Brain microvascular endothelial cell (primary cell): ENCODE measurements at regions not wholly inside any gene's neighbourhood (a gene's known extent, or its start where the extent isn't known, plus 50 kb on each side); places are given as distances from the start of the nearest gene placed in this dataset.

Source experiments
- DNase-seq: peaks from one replicate; pipeline ENCODE4 v3.0.0-alpha.2; 2020
- H3K27ac ChIP-seq: fragments of 250-450 bp; sonication (Bioruptor Pico); 2 replicates; pipeline ENCODE4 v1.5.1; 2020; ENCODE audit warnings: mild to moderate bottlenecking, moderate library complexity
- H3K27me3 ChIP-seq: fragments of 250-450 bp; sonication (Bioruptor Pico); replicated peaks from 2 replicates; pipeline ENCODE4 v1.5.1; 2020; ENCODE audit warnings: mild to moderate bottlenecking
- H3K36me3 ChIP-seq: fragments of 250-450 bp; sonication (Bioruptor Pico); replicated peaks from 2 replicates; pipeline ENCODE4 v1.5.1; 2020; ENCODE audit warnings: mild to moderate bottlenecking
- H3K4me3 ChIP-seq: 2 replicates; pipeline ENCODE4 v1.5.1; 2011; ENCODE audit warnings: low read depth, mild to moderate bottlenecking, control low read depth, low read length, moderate library complexity
- in situ Hi-C: cut with HindIII; loops from 2 replicates; pipeline ENCODE4 v1.10.0; 2017; ENCODE audit warnings: low sequenced_read_pairs, low pct_ligation_motif_present
- TF ChIP-seq, protein P1 (sequence below): IDR thresholded peaks from 2 replicates; pipeline ENCODE4 v1.5.1; 2011; ENCODE audit warnings: low read depth, mild to moderate bottlenecking, moderate library complexity, low read length, control low read depth, inconsistent platforms; ENCODE audit errors: missing control alignments

DNA sequence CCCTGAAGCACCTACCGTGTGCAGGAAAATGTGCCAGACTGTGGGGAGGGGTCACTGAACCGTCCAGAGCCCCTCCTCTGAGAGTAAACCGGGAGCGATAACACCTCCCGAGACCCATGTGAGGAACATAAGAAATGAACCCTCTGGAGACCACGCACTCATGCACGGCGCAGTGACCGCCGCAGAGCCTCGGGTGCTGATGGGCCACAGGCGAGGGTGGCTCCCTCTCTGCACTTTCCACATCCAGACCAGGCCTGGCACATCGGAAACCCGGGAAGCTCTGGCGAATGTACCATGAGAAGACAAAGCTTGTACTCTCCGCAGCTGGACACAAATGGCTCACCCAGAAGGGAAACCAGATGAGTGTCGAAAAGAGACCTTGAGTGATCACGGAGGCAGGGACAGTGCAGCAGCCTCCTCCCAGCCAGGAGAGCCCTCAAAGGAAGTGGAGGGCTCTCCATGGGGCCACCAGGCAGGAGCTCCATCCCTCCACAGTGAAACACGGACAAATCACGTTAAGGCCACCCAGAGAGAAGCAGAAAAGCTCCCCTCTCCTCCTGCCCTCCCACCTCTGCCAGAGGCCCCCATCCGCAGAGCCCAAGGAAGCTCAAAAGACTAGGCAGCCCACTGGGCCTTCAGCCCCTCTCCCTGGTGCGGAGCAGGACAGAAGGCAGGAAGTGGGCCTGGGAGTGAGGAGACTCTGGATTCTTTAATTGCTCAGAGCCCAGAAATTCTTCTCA, 178.1 kb upstream of the PPP2R2D start:
- no peak overlapping the region for H3K27ac ChIP-seq
- no peaks in the 10 kb centered on the region for H3K27me3 ChIP-seq
- no peak for DNase-seq
- in situ Hi-C loops: no loop called here
- H3K36me3 ChIP-seq: no peaks in the 10 kb centered on the region
- H3K4me3 ChIP-seq: no peak overlapping the region
- TF ChIP-seq, protein P1, sequence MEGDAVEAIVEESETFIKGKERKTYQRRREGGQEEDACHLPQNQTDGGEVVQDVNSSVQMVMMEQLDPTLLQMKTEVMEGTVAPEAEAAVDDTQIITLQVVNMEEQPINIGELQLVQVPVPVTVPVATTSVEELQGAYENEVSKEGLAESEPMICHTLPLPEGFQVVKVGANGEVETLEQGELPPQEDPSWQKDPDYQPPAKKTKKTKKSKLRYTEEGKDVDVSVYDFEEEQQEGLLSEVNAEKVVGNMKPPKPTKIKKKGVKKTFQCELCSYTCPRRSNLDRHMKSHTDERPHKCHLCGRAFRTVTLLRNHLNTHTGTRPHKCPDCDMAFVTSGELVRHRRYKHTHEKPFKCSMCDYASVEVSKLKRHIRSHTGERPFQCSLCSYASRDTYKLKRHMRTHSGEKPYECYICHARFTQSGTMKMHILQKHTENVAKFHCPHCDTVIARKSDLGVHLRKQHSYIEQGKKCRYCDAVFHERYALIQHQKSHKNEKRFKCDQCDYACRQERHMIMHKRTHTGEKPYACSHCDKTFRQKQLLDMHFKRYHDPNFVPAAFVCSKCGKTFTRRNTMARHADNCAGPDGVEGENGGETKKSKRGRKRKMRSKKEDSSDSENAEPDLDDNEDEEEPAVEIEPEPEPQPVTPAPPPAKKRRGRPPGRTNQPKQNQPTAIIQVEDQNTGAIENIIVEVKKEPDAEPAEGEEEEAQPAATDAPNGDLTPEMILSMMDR: no peak

DNA sequence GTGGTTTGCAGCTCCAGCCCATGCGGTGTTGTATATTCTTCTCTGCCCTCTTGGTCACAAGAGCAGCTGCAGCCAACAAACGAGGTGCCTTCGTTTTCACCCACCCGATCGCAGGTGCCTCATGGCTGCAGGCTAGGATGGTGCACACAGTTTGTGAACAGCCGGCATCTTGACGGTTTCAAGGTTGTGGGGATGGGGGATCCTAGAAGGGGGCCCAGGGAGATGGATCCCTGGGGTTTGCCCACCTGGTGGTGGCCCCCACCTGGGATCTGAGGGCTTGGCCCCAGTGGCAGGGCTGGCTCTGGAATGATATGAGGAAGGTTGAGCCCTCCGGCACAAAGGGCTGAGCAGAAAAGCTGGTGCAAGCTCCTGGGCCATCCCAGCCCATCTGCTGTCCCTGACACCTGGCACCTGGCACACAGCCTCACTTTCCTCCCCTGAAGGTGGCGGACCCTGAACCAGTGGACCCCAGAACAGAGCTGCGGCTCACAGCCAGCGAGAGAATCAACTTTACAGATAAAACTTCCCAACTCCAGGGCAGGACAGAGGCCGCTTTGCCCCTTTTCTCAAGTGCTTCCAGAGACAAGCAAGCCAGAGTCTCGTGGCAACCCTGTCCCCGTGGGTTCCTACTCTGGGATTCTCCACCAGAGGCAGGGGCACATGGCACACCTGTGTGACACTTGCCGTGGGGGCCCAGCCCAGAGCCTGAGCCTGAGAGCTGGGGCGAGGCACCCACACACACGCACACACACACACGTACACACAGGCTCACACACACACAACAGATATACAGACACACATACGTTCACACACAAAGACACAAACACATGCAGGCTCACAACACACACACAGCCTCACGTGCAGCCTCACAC, 177.3 kb upstream of the PPP2R2D start:
- TF ChIP-seq, protein P1: no peak
- in situ Hi-C loops: no loop called here
- no peaks in the 10 kb centered on the region for H3K27me3 ChIP-seq

DNA sequence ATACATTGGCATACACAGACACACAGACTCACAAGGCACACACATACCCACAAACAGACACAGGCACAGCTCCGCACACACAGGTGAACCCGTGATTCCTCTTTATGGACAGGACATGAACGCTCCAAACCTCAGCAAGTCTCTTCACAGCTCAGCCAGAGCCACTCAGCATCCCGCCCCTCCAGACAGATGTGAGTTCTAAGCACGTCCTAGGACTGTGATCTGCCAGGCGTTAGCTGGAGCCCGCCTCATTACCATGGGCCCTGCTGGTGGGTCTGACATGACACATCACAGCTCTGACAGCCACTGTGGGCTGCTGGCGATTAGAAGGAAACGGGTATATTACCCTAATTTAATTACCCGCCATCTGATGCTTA, 176.7 kb upstream of the PPP2R2D start:
- H3K4me3 ChIP-seq: no peak overlapping the region
- DNase-seq: no peak
- in situ Hi-C loops: no loop called here
- TF ChIP-seq, protein P1: no peak
- no peaks in the 10 kb centered on the region for H3K27me3 ChIP-seq
- H3K36me3 ChIP-seq: no peaks in the 10 kb centered on the region
- no peak overlapping the region for H3K27ac ChIP-seq

More for the DNA sequence above, 177.3 kb upstream of the PPP2R2D start:
- H3K4me3 ChIP-seq: no peak overlapping the region
- no peak overlapping the region for H3K27ac ChIP-seq
- H3K36me3 ChIP-seq: no peaks in the 10 kb centered on the region
- DNase-seq: no peak

DNA sequence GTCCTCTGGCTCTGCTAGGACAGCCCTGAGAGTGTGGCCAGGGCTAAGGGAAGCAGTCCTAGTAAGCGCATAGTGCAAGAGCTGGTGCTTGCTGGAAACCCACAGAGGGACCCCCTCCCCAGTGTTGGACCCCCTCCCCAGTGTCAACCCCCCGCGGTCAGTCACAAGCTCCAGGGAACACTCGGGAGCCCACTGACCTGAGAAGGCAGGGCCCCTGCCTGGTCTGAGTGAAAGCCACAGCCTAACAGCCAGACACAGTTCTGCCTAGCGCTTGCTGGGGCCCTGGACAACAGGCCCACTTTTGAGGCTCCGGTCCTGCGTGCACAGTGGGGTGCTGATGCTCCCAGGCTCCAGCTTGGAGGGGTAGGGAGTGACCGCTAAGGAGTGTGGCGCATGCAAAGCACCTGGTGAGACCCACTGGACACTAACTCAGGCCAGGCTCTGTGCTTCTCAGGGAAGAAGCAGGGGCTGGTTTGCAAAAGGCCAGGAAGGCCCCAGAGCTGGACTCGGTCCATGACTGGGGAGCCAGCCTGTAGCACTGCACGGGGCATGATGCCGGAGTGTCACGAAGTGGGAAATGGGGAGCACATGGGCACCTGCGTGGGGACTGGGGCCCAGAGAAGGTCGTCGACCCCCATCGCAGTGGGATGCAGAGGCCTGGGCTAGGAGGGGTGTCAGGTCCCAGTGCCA, 175.8 kb upstream of the PPP2R2D start:
- DNase-seq: no peak
- TF ChIP-seq, protein P1: no peak
- in situ Hi-C loops: no loop called here
- no peak overlapping the region for H3K27ac ChIP-seq
- H3K36me3 ChIP-seq: no peaks in the 10 kb centered on the region
- H3K27me3 ChIP-seq: no peaks in the 10 kb centered on the region
- no peak overlapping the region for H3K4me3 ChIP-seq

DNA sequence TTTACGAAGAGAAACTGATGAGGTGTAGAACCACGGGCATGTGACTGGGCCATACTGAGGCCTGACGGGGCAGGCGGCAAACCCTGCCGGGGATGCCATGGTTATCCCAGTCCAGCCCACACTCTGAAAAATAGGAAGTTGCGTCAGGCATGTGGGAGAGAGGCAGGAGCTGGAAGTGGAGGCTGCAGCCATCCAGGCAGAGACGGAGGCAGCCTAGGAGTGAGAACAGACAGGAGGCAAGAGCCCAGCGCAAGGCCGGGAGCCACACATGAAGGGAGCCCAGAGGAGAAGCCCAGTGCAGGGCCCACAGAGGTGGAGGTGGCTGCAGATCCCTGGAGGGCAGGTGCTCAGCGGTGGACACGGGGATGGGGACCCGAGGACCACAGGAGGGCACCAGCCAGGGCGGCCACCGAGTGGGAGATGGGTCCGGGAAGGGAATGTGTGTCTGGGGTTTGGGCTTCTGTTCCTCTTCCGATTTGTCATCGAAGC, 175.2 kb upstream of the PPP2R2D start:
- Histone ChIP-seq H3K27me3 (no peaks in the 10 kb centered on the region), H3K4me3 (no peak overlapping the region), H3K27ac (no peak overlapping the region), H3K36me3 (no peaks in the 10 kb centered on the region)
- DNase-seq: no peak
- TF ChIP-seq, protein P1: no peak
- in situ Hi-C loops: no loop called here
